GM10248 (cell line): ENCODE measurements at regions not wholly inside any gene's neighbourhood (a gene's known extent, or its start where the extent isn't known, plus 50 kb on each side); places are given as distances from the start of the nearest gene placed in this dataset.

Experiments
- CTCF ChIA-PET: fragments of 300-600 bp; sonication (Branson Sonifier 250); formaldehyde crosslinking; extraction: SDS; loops from one replicate; lab custom pipeline; 2021; ENCODE audit warnings: antibody characterized with exemption; lab: Yijun Ruan, JAX
- POLR2A ChIA-PET: fragments of 350-650 bp; sonication (Branson Sonifier 250); formaldehyde crosslinking; extraction: SDS; loops from one replicate; lab custom pipeline; 2020; ENCODE audit warnings: antibody characterized with exemption; lab: Yijun Ruan, JAX
- DNase-seq: peaks from one replicate; pipeline ENCODE4 v3.0.0; 2012; ENCODE audit errors: extremely low spot score
- TF ChIP-seq, protein P1 (sequence below): IDR thresholded peaks from 2 replicates; pipeline ENCODE4 v1.5.1; 2012; ENCODE audit warnings: mild to moderate bottlenecking, low read depth; ENCODE audit errors: extremely low read depth, missing control alignments, control extremely low read depth

DNA sequence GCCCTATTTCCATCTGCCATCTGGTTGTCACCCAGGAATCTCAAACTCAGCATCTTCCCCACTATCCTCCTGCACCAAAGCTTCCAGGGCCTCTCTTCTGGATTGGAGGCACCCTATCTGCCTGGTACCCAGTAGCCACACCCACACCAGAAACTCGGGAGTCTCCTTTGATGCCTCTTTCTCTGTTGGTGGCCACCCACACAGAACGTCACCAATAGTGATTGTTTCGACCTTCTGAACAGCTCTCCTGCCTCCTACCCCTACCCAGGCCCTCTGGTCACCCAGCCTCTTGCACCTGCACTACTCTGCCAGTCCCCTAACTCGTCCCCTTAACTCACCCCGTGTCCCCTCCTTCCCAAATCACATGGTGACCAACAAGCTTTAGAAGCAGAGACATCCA lies 95.0 kb downstream of the IRF2BPL start:
- CTCF ChIA-PET, result interaction anchor here (1.1 to 2.1 kb wide), 6 partner anchors 9 to 137 kb away, joined by 3 to 6 read pairs (median 5); no protein-coding TSS in a partner anchor
- TF ChIP-seq, protein P1, sequence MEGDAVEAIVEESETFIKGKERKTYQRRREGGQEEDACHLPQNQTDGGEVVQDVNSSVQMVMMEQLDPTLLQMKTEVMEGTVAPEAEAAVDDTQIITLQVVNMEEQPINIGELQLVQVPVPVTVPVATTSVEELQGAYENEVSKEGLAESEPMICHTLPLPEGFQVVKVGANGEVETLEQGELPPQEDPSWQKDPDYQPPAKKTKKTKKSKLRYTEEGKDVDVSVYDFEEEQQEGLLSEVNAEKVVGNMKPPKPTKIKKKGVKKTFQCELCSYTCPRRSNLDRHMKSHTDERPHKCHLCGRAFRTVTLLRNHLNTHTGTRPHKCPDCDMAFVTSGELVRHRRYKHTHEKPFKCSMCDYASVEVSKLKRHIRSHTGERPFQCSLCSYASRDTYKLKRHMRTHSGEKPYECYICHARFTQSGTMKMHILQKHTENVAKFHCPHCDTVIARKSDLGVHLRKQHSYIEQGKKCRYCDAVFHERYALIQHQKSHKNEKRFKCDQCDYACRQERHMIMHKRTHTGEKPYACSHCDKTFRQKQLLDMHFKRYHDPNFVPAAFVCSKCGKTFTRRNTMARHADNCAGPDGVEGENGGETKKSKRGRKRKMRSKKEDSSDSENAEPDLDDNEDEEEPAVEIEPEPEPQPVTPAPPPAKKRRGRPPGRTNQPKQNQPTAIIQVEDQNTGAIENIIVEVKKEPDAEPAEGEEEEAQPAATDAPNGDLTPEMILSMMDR, result no peak
- POLR2A ChIA-PET, result no interaction called here
- DNase-seq, result no peak

- no peak for DNase-seq
- ChIA-PET CTCF (interaction anchor here (1.5 to 3.5 kb wide), 5 partner anchors 11 to 139 kb away, joined by 4 to 14 read pairs (median 6); no protein-coding TSS in a partner anchor), POLR2A (no interaction called here)
- TF ChIP-seq, protein P1, result no peak
Measured at GRCh38 chr14:76931631-76932402, 96.7 kb downstream of the IRF2BPL start.

DNA sequence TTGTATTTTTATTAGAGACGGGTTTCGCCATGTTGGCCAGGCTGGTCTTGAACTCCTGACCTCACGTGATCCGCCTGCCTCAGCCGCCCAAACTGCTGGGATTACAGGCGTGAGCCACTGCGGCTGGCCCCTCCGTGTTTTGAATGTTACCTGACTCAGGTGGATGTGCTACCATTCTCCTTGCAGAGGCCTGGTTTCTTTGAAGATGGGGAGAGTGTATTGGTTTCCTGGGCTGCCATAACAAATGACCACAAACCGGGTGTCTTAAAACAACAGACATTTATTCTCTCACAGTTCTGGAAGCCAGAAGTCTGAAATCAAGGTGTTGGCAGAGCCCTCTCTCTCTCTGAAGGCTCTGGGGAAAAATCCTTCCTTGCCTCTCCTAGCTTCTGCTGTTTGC lies 98.0 kb downstream of the IRF2BPL start:
- ChIA-PET POLR2A (interaction anchor here (0.6 to 1.2 kb wide), 2 partner anchors 10 to 111 kb away, joined by 3 to 8 read pairs; no protein-coding TSS in a partner anchor), CTCF (interaction anchor here (1.1 to 3.5 kb wide), 6 partner anchors 9 to 123 kb away, joined by 5 to 25 read pairs (median 6); no protein-coding TSS in a partner anchor)
- TF ChIP-seq, protein P1, result no peak
- DNase-seq, result no peak

- CTCF ChIA-PET, result interaction anchor here (1.1 to 3.5 kb wide), 6 partner anchors 9 to 123 kb away, joined by 5 to 25 read pairs (median 6); no protein-coding TSS in a partner anchor
- TF ChIP-seq, protein P1, result no peak
- POLR2A ChIA-PET, result interaction anchor here (0.6 to 1.2 kb wide), 2 partner anchors 10 to 112 kb away, joined by 3 to 8 read pairs; no protein-coding TSS in a partner anchor
- DNase-seq, result no peak
Measured at GRCh38 chr14:76929927-76930326, 98.6 kb downstream of the IRF2BPL start.

DNA sequence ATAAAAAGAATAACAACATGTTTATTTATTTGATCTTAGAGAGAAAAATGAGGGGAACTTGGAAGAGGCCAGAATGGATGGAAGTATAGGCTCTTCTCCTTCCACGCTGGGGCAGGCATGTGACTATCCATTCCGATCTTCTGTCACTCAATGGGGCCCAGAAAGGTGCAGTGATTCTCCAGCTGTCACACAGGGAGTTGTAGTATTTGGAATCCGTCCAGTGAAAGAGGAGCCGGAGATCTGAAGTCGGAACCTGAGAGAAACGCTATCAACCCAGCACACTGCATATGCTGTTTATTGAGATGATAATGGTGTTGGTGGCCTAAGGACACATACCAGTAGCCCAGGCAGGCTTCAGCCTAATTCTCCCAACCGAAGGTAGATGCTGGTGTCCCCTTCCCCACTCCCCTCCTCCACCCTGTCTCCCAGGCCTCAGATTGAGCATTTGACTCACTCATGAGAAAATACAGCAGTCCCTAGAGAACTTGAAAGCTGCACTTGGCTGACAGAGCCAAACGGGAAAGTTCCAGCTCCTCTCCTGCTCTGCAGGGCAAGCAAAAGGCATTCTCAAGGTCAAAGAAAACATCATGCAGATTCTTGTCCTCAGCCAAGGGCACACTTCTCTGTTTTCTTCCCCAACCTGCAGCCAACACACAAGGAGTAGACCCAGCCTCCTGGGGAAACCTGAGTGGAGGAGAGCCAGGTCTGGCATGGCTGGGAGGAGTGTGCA lies 100.4 kb downstream of the IRF2BPL start:
- ChIA-PET CTCF (interaction anchor here (1.0 to 3.5 kb wide), 6 partner anchors 9 to 142 kb away, joined by 3 to 25 read pairs (median 3); no protein-coding TSS in a partner anchor), POLR2A (no interaction called here)
- DNase-seq, result no peak
- TF ChIP-seq, protein P1, result no peak
